Mucosa of stomach (tissue), 1 donor: ENCODE measurements at regions not wholly inside any gene's neighbourhood (a gene's known extent, or its start where the extent isn't known, plus 50 kb on each side); places are given as distances from the start of the nearest gene placed in this dataset.

Experiments used
- H3K27me3 ChIP-seq: one replicate; pipeline ENCODE4 v1.7.0; 2013; ENCODE audit warnings: mild to moderate bottlenecking, low read length; ENCODE audit not compliant: control insufficient read depth, insufficient read depth
- H3K36me3 ChIP-seq: one replicate; pipeline ENCODE4 v1.7.0; 2013; ENCODE audit warnings: low read length; ENCODE audit not compliant: control insufficient read depth, insufficient read depth
- H3K4me1 ChIP-seq: one replicate; pipeline ENCODE4 v1.7.0; 2013; ENCODE audit warnings: mild to moderate bottlenecking, low read length; ENCODE audit not compliant: control insufficient read depth, insufficient read depth
- H3K4me3 ChIP-seq: one replicate; pipeline ENCODE4 v1.7.0; 2013; ENCODE audit warnings: low read length
- H3K9ac ChIP-seq: one replicate; pipeline ENCODE4 v1.7.0; 2013; ENCODE audit warnings: mild to moderate bottlenecking, low read length, moderate library complexity
- H3K9me3 ChIP-seq: one replicate; pipeline ENCODE4 v1.7.0; 2013; ENCODE audit warnings: mild to moderate bottlenecking, low read length, moderate library complexity; ENCODE audit not compliant: control insufficient read depth
- donor health status: Pancreatic carcinoma.

- no peak overlapping the region for H3K4me3 ChIP-seq
- no peak overlapping the region for H3K9ac ChIP-seq
- no peaks in the 10 kb centered on the region for H3K9me3 ChIP-seq
- no peaks in the 10 kb centered on the region for H3K4me1 ChIP-seq
- H3K36me3 ChIP-seq = no peaks in the 10 kb centered on the region
- H3K27me3 ChIP-seq = no peaks in the 10 kb centered on the region
These were observed 149.3 kb downstream of the TGFB2 start for GRCh38 chr1:218494449-218494852.

GRCh38 chr1:218495931-218496330 is 150.8 kb downstream of the TGFB2 start:
- no peaks in the 10 kb centered on the region for H3K9me3 ChIP-seq
- H3K36me3 ChIP-seq = no peaks in the 10 kb centered on the region
- H3K4me3 ChIP-seq = no peak overlapping the region
- H3K4me1 ChIP-seq = no peaks in the 10 kb centered on the region
- no peak overlapping the region for H3K9ac ChIP-seq
- H3K27me3 ChIP-seq = no peaks in the 10 kb centered on the region

GRCh38 chr1:218496561-218496960 is 151.4 kb downstream of the TGFB2 start:
- no peak overlapping the region for H3K9ac ChIP-seq
- no peak overlapping the region for H3K4me3 ChIP-seq
- H3K36me3 ChIP-seq = no peaks in the 10 kb centered on the region
- no peaks in the 10 kb centered on the region for H3K9me3 ChIP-seq
- H3K27me3 ChIP-seq = no peaks in the 10 kb centered on the region
- H3K4me1 ChIP-seq = no peaks in the 10 kb centered on the region

GRCh38 chr1:218498056-218498938 is 153.2 kb downstream of the TGFB2 start:
- H3K4me3 ChIP-seq = no peak overlapping the region
- H3K9me3 ChIP-seq = no peaks in the 10 kb centered on the region
- H3K27me3 ChIP-seq = no peaks in the 10 kb centered on the region
- no peaks in the 10 kb centered on the region for H3K36me3 ChIP-seq
- no peaks in the 10 kb centered on the region for H3K4me1 ChIP-seq
- H3K9ac ChIP-seq = peak overlapping the region; percentile 62

- no peak overlapping the region for H3K4me3 ChIP-seq
- H3K36me3 ChIP-seq = no peaks in the 10 kb centered on the region
- no peaks in the 10 kb centered on the region for H3K4me1 ChIP-seq
- no peaks in the 10 kb centered on the region for H3K27me3 ChIP-seq
- H3K9ac ChIP-seq = peak overlapping the region; percentile 62
- H3K9me3 ChIP-seq = no peaks in the 10 kb centered on the region
These were observed 154.0 kb downstream of the TGFB2 start for GRCh38 chr1:218499011-218499691.

GRCh38 chr1:218499911-218500310 is 154.8 kb downstream of the TGFB2 start:
- Histone ChIP-seq H3K27me3 (no peaks in the 10 kb centered on the region), H3K36me3 (no peaks in the 10 kb centered on the region), H3K9ac (no peak overlapping the region), H3K4me3 (no peak overlapping the region), H3K9me3 (no peaks in the 10 kb centered on the region), H3K4me1 (no peaks in the 10 kb centered on the region)

GRCh38 chr1:218501161-218501560 is 156.0 kb downstream of the TGFB2 start:
- H3K9me3 ChIP-seq = no peaks in the 10 kb centered on the region
- H3K36me3 ChIP-seq = no peaks in the 10 kb centered on the region
- no peaks in the 10 kb centered on the region for H3K4me1 ChIP-seq
- no peaks in the 10 kb centered on the region for H3K27me3 ChIP-seq
- no peak overlapping the region for H3K4me3 ChIP-seq
- no peak overlapping the region for H3K9ac ChIP-seq

GRCh38 chr1:218502383-218502782 is 157.2 kb downstream of the TGFB2 start:
- Histone ChIP-seq H3K9me3 (no peaks in the 10 kb centered on the region), H3K9ac (no peak overlapping the region), H3K4me3 (no peak overlapping the region), H3K36me3 (no peaks in the 10 kb centered on the region), H3K4me1 (no peaks in the 10 kb centered on the region), H3K27me3 (no peaks in the 10 kb centered on the region)

GRCh38 chr1:218503102-218503501 is 158.0 kb downstream of the TGFB2 start:
- Histone ChIP-seq H3K4me1 (no peaks in the 10 kb centered on the region), H3K9me3 (no peaks in the 10 kb centered on the region), H3K36me3 (no peaks in the 10 kb centered on the region)

GRCh38 chr1:218507355-218508002 is 162.3 kb downstream of the TGFB2 start:
- H3K4me1 ChIP-seq = no peaks in the 10 kb centered on the region
- no peak overlapping the region for H3K4me3 ChIP-seq
- H3K27me3 ChIP-seq = no peaks in the 10 kb centered on the region
- H3K9ac ChIP-seq = no peak overlapping the region
- no peaks in the 10 kb centered on the region for H3K9me3 ChIP-seq
- no peaks in the 10 kb centered on the region for H3K36me3 ChIP-seq

More at GRCh38 chr1:218503102-218503501, 158.0 kb downstream of the TGFB2 start:
- no peak overlapping the region for H3K4me3 ChIP-seq
- H3K27me3 ChIP-seq = no peaks in the 10 kb centered on the region
- H3K9ac ChIP-seq = no peak overlapping the region

- no peak overlapping the region for H3K9ac ChIP-seq
- no peaks in the 10 kb centered on the region for H3K4me1 ChIP-seq
- H3K9me3 ChIP-seq = no peaks in the 10 kb centered on the region
- no peak overlapping the region for H3K4me3 ChIP-seq
- no peaks in the 10 kb centered on the region for H3K36me3 ChIP-seq
- no peaks in the 10 kb centered on the region for H3K27me3 ChIP-seq
These were observed 165.1 kb downstream of the TGFB2 start for GRCh38 chr1:218510153-218510772.

GRCh38 chr1:218513328-218513727 is 168.2 kb downstream of the TGFB2 start:
- Histone ChIP-seq H3K9ac (no peak overlapping the region), H3K9me3 (no peaks in the 10 kb centered on the region), H3K36me3 (no peaks in the 10 kb centered on the region), H3K4me3 (no peak overlapping the region), H3K27me3 (no peaks in the 10 kb centered on the region), H3K4me1 (no peaks in the 10 kb centered on the region)
